ENCODE measurements at regions not wholly inside any gene's neighbourhood (a gene's known extent, or its start where the extent isn't known, plus 50 kb on each side); places are given as distances from the start of the nearest gene placed in this dataset.

- Histone ChIP-seq H2AFZ (ENCODE audit: low read length) (no peak overlapping the region), H3K9me2 (replicated peaks; ENCODE audit: low read length) (no peaks in the 10 kb centered on the region), H3K4me1 (ENCODE audit: insufficient read depth, low read length) (no peaks in the 10 kb centered on the region), H3K36me3 (ENCODE audit: low read depth, low read length) (no peaks in the 10 kb centered on the region), H3F3A (ENCODE audit: low read length, unreplicated experiment) (no peaks in the 10 kb centered on the region), H3K9ac (ENCODE audit: low read length) (no peak overlapping the region), H3K27me3 (ENCODE audit: low read length) (peaks cover 72% of the 10 kb centered on the region), H3K27ac (ENCODE audit: low read length) (no peak overlapping the region), H4K20me1 (ENCODE audit: low read length) (no peaks in the 10 kb centered on the region), H3K9me3 (ENCODE audit: low read length) (no peaks in the 10 kb centered on the region), H3K4me2 (ENCODE audit: low read length) (no peak overlapping the region), H3K4me3 (ENCODE audit: low read length) (no peak overlapping the region), H3K79me2 (ENCODE audit: low read length) (no peaks in the 10 kb centered on the region)
- ATAC-seq, result no peak
- DNase-seq, result no peak
- CTCF ChIA-PET, result no interaction called here
- intact Hi-C loops (cut with micrococcal nuclease), result no loop called here
- POLR2A ChIA-PET (ENCODE audit: unreplicated experiment), result no interaction called here
- TF ChIP-seq CTCF (conservative IDR thresholded peaks at IDR 0.05; ENCODE audit: low read depth, low read length), result no peak
- no peak for TF ChIP-seq EZH2phosphoT487 (IDR thresholded peaks at IDR 0.05; ENCODE audit: borderline replicate concordance, low read length)
- TF ChIP-seq EZH2 (IDR thresholded peaks at IDR 0.05; ENCODE audit: low read length, unreplicated experiment), result no peak
- BruUV-seq (replicated peaks), result no TSS peak
Observed at GRCh38 chr4:173699841-173700475, 169.9 kb upstream of the HAND2 start.

- Histone ChIP-seq H3K27ac (ENCODE audit: low read length) (no peak overlapping the region), H3K4me1 (ENCODE audit: insufficient read depth, low read length) (no peaks in the 10 kb centered on the region), H3K4me3 (ENCODE audit: low read length) (no peak overlapping the region), H3K9me2 (replicated peaks; ENCODE audit: low read length) (no peaks in the 10 kb centered on the region), H3K79me2 (ENCODE audit: low read length) (no peaks in the 10 kb centered on the region), H4K20me1 (ENCODE audit: low read length) (no peaks in the 10 kb centered on the region), H3K9ac (ENCODE audit: low read length) (no peak overlapping the region), H3K4me2 (ENCODE audit: low read length) (no peak overlapping the region), H3K36me3 (ENCODE audit: low read depth, low read length) (no peaks in the 10 kb centered on the region), H3K27me3 (ENCODE audit: low read length) (peaks cover 64% of the 10 kb centered on the region), H3F3A (ENCODE audit: low read length, unreplicated experiment) (no peaks in the 10 kb centered on the region), H2AFZ (ENCODE audit: low read length) (no peak overlapping the region), H3K9me3 (ENCODE audit: low read length) (no peaks in the 10 kb centered on the region)
- POLR2A ChIA-PET (ENCODE audit: unreplicated experiment), result no interaction called here
- BruUV-seq (replicated peaks), result no TSS peak
- intact Hi-C loops (cut with micrococcal nuclease), result no loop called here
- ATAC-seq, result no peak
- DNase-seq, result no peak
- CTCF ChIA-PET, result no interaction called here
- TF ChIP-seq CTCF (conservative IDR thresholded peaks at IDR 0.05; ENCODE audit: low read depth, low read length) (no peak), EZH2phosphoT487 (IDR thresholded peaks at IDR 0.05; ENCODE audit: borderline replicate concordance, low read length) (no peak), EZH2 (IDR thresholded peaks at IDR 0.05; ENCODE audit: low read length, unreplicated experiment) (no peak)
Observed at GRCh38 chr4:173698557-173699262, 168.7 kb upstream of the HAND2 start.

- no TSS peak for BruUV-seq (replicated peaks)
- TF ChIP-seq CTCF (conservative IDR thresholded peaks at IDR 0.05; ENCODE audit: low read depth, low read length) (no peak), EZH2phosphoT487 (IDR thresholded peaks at IDR 0.05; ENCODE audit: borderline replicate concordance, low read length) (no peak), EZH2 (IDR thresholded peaks at IDR 0.05; ENCODE audit: low read length, unreplicated experiment) (no peak)
- H3K79me2 ChIP-seq (ENCODE audit: low read length), result no peaks in the 10 kb centered on the region
Observed at GRCh38 chr4:173697840-173698239, 167.8 kb upstream of the HAND2 start.

More at GRCh38 chr4:173697840-173698239, 167.8 kb upstream of the HAND2 start:
- Histone ChIP-seq H3K4me2 (ENCODE audit: low read length) (no peak overlapping the region), H2AFZ (ENCODE audit: low read length) (no peak overlapping the region), H3K27ac (ENCODE audit: low read length) (no peak overlapping the region), H3K36me3 (ENCODE audit: low read depth, low read length) (no peaks in the 10 kb centered on the region), H3K27me3 (ENCODE audit: low read length) (peaks cover 66% of the 10 kb centered on the region), H3K9me3 (ENCODE audit: low read length) (no peaks in the 10 kb centered on the region), H4K20me1 (ENCODE audit: low read length) (no peaks in the 10 kb centered on the region), H3K9ac (ENCODE audit: low read length) (no peak overlapping the region), H3F3A (ENCODE audit: low read length, unreplicated experiment) (no peaks in the 10 kb centered on the region), H3K9me2 (replicated peaks; ENCODE audit: low read length) (no peaks in the 10 kb centered on the region), H3K4me1 (ENCODE audit: insufficient read depth, low read length) (no peaks in the 10 kb centered on the region), H3K4me3 (ENCODE audit: low read length) (no peak overlapping the region)
- intact Hi-C loops (cut with micrococcal nuclease), result no loop called here
- POLR2A ChIA-PET (ENCODE audit: unreplicated experiment), result no interaction called here
- no peak for DNase-seq
- CTCF ChIA-PET, result no interaction called here
- no peak for ATAC-seq

All from PC-3 (cell line).